ENCODE measurements at regions not wholly inside any gene's neighbourhood (a gene's known extent, or its start where the extent isn't known, plus 50 kb on each side); places are given as distances from the start of the nearest gene placed in this dataset.

GRCh38 chr6:28838289-28838633 lies 85.5 kb downstream of the TRIM27 start:
- TF ChIP-seq POLR2A (IDR thresholded peaks at IDR 0.05), result no peak
- TF ChIP-seq, protein P1, sequence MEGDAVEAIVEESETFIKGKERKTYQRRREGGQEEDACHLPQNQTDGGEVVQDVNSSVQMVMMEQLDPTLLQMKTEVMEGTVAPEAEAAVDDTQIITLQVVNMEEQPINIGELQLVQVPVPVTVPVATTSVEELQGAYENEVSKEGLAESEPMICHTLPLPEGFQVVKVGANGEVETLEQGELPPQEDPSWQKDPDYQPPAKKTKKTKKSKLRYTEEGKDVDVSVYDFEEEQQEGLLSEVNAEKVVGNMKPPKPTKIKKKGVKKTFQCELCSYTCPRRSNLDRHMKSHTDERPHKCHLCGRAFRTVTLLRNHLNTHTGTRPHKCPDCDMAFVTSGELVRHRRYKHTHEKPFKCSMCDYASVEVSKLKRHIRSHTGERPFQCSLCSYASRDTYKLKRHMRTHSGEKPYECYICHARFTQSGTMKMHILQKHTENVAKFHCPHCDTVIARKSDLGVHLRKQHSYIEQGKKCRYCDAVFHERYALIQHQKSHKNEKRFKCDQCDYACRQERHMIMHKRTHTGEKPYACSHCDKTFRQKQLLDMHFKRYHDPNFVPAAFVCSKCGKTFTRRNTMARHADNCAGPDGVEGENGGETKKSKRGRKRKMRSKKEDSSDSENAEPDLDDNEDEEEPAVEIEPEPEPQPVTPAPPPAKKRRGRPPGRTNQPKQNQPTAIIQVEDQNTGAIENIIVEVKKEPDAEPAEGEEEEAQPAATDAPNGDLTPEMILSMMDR (IDR thresholded peaks at IDR 0.05 in 4 of 5, conservative IDR thresholded peaks at IDR 0.05 in 1 of 5), result no peak
